ENCODE measurements at regions not wholly inside any gene's neighbourhood (a gene's known extent, or its start where the extent isn't known, plus 50 kb on each side); places are given as distances from the start of the nearest gene placed in this dataset.
A peak's percentile ranks its signal among the peaks of the same experiment; 100 is the strongest.

DNA sequence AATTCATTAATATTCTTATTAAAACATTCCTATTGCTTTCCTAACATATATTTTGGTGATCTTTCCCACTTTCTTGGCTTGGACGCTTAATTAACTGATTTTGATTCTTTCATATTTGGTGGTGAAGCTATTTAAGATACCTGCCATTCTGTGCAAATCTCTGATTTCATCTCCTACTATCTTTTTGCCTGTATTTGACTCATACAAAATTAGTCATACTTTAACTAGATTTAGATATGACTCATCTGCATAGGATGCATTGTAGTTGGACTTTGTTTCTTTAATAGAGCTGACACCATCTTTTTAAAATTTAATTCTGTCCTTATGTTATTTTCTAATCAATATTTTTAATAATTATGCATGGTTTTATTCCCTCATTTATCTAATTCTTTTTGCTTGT is 93.8 kb upstream of the PLPPR4 start:
- no peak for DNase-seq

DNA sequence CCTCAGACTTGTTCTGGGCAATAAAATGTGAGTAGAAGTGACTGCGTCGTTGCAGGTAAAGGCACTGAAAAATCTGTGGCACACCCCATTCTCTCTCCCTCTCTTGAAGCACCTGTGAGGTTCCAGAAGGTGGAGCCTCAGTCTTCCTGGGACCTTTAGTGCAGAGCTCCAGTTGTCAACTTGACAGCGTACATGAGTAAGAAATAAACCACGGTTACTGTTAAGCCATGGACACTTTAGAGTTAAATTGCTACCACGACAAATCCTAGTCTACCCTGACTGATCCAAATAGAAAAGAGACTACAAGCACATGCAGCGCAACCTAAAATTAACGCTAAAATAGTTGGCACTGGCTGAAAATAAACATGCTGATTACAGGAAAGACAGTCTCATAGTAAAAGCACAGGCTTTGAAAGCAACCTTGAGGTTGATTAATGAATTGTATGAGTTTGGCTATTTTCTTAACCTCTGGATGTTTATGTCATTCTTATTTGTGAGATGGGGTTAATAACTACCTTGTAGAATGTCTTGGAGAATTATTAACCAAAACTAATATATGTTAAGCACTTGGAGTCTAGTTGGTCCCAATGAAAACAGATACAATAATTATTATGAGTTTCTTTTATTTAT is 93.0 kb upstream of the PLPPR4 start:
- DNase-seq, result no peak

DNA sequence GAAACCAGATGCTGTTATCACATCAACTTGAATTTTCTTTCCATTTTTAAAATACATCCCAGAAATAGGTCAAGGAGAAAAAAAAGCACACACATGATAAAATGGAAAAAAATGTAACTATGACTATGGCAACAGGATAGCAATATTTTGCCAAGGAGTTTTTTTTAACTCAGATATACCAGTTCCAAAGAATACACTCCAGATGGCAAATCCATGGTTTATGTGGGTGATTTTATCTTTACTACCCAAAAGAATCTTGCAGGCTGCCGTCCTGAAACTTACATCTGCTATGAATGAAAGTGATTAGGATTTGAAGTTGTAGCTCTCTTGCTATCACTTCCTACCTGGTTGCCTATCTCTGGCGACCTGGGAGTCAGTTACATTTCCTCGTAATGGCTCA is 91.0 kb upstream of the PLPPR4 start:
- peak in 1 of 2 experiments; percentile 35 for DNase-seq

DNA sequence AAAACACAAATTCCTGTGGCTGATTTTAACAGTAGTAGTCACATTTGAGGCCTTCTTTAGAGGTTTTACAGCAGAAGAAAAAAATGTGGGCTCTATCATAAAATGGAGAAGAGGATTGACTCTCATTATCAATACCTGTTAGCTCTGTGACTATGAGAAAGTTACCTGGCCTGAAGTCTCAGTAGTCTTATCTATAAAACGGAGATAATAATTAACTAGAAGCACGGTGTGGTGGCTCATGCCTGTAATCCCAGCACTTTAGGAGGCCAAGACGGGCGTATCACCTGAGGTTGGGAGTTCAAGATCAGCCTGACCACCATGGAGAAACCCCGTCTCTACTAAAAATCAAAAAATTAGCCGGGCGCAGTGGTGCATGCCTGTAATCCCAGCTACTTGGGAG is 90.4 kb upstream of the PLPPR4 start:
- no peak for DNase-seq

DNA sequence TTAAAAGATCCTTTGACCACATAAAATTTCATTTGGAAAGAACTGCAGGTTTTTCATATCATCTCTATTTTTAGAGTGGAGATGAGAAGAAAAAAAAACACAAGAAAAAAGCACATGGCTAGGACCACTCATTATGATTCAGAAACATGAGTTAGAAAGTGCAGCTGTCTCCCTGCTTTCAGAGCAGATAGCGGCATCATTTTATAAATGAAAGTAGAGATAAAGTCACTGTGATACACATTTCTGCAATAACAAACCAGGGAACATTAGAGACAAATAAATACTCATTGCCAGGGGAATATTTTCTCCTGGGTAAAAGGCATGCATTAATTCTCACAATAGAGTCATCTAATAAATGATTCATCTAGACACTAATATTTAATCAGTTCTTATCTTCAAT is 87.5 kb upstream of the PLPPR4 start:
- no peak for DNase-seq

DNA sequence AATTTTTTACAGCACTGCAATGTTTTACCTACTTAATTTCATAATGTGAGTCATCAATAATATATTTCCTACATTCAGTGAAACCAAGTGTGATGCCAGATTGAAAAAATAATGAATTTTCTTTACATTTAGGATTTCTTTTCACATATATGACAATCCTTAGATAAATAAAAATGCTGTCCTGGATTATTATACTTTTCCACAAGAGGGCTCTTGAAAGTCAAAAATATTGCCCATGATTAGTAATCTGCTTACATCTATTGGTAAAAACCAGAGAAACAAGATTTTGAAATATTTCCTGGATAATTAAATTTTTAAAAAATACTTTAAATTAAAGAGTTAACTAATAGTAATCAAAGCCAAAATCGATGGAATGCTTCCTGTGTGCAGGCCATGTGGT is 86.8 kb upstream of the PLPPR4 start:
- peak in 1 of 2 experiments; percentile 31 for DNase-seq

DNA sequence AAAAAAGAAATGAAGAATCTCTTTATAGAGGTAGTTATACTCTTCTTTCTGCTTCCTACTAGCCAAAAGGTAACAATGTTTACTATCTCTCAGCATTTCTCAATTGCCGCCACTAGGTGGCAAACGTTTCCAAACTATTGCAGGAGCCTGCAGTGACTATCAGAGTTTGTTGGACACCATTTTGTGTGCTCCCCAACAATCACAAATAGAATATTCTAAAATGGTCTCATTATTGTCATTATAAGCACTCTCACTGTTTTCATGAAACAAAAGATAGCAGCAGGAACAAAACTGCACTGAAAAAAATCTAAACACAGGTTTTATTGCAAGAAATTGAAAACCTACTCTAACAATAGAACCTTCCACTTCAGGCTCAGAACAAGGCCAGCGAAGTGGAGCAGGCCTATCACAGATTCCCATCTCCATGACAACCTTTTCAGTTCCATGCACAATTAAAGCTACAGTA is 83.9 kb upstream of the PLPPR4 start:
- peak; percentile 95 to 98 for DNase-seq

DNA sequence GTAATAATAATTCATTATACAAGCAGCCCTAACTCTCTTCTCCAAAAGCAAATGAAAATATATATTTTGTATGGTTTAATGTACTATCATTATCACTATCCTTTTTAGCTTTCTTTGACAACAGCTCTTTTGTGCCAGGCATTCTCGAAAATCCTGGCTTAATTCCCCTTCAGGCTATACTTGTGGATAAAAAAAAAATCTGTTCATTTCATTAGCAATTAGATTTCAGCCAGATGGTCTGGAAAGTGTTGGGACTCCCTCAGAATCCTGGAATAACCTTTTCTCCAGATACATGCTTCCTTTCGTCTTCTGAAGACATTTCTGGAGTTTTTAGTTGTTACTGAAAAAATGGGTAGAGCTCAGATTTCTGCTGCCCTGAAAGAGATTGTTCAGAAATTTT is 83.4 kb upstream of the PLPPR4 start:
- peak; percentile 85 to 88 for DNase-seq

DNA sequence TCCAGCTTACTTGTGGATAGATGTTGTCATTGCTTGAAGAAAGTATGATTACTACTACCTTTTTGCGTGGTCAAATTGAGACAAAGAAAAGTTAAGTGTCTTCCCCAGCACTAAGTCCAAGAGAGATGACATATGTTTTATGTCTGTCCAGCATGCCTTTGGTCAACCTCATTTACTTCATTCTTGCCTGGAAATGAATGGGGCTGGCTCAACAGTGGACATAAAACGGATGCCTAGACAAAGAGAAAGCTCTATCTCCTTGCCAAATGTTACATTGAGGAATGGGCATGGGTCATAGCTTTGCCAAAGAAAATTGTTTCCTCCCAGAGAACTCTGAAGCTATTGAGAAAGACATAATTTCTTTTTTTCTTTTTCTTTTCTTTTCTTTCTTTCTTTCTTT is 82.4 kb upstream of the PLPPR4 start:
- peak in 1 of 2 experiments; percentile 9 for DNase-seq

DNA sequence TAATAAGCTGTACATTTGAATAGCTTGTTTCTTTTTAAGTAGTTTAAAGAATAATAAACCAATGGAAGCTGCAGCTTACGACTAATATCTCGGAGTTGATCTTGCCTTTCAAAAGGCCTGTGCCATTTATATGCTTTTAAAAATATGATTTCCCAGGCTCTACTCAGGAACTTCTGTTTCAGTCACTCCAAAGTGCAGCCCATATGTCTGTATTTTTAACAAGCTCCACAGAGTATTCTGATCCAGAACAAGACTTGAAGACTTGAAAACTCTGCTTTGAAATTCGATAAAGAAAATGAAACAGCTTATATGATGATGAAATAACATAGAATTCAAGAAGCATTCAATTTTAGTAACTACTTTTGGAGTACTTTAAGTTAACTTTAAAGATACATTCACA is 79.1 kb upstream of the PLPPR4 start:
- no peak for DNase-seq

DNA sequence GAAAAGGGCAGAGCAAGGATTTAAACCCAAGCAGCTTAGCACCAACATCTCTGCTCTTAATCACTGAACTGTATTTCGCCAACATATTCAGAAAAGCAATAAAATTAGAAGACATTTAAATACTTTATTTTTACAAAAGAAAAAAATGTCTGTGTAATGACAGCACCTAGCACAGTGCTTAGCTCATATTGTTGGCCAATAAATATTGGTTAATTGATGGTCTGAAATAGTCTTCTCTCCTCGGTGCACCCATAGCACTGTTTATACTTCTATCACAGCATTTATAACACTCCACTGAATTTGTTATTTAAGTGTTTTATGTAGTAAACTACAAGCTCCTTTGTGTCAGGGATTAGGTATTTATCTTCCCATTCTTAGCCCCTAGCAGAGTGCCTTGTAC is 70.9 kb upstream of the PLPPR4 start:
- no peak for DNase-seq

DNA sequence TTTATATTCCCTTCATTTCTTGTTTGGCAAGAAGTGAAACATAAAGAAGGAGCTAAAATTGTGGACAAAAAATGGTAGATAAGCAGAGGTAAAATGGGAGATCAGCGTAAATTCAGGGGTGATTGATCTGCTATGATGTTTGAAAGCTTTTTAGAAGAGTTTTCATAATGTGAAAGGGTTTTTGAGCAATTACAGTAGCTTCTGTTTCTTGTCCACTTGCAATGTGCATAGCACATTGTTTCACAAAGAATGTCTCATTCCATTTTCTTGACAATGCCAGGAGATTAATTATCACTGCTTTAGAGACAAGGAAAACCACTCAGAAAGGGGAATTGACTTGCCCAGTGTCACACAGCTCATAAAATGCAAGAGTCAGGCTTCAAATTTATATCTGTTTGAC is 65.9 kb upstream of the PLPPR4 start:
- DNase-seq, result no peak

DNA sequence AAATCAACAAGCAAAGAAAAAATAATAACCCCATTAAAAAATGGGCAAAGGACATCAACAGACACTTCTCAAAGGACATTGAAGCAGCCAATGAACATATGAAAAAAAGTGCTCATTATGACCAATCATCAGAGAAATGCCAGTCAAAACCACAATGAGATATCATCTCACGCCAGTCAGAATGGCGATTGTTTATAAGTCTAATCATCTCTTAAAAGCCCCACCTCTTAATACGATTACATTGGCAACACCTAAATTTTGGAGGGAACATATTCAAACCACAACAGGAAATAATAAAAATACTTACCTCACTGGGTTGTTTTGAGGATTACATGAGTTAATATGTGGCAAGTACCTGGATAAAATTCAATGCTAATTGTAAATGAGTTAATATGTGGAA is 57.1 kb upstream of the PLPPR4 start:
- DNase-seq, result no peak
